Ovary (tissue), 7 donors: ENCODE measurements at regions not wholly inside any gene's neighbourhood (a gene's known extent, or its start where the extent isn't known, plus 50 kb on each side); places are given as distances from the start of the nearest gene placed in this dataset.

Experiments
- DNase-seq, 5 donors: peaks; one replicate each; pipeline ENCODE4 v3.0.0-alpha.2; 2019 to 2020
- H3K27ac ChIP-seq, 2 donors: fragments of 200-600 bp; one replicate each; pipeline versions ENCODE4 v1.5.1 to v1.8.0; 2019 to 2022
- H3K27me3 ChIP-seq: fragments of 200-600 bp; one replicate; pipeline ENCODE4 v1.8.0; 2022
- H3K36me3 ChIP-seq: fragments of 200-600 bp; sonication (generic); one replicate; pipeline ENCODE4 v1.5.1; 2019
- H3K4me1 ChIP-seq: one replicate; pipeline ENCODE4 v1.8.1; 2013; ENCODE audit warnings: mild to moderate bottlenecking, moderate library complexity; ENCODE audit not compliant: insufficient read depth
- H3K4me3 ChIP-seq: fragments of 200-600 bp; sonication (generic); one replicate; pipeline ENCODE4 v1.5.1; 2017
- H3K9me3 ChIP-seq, 2 donors: fragments of 200-600 bp in 1 of 2; sonication (generic) in 1 of 2; one replicate each; pipeline versions ENCODE4 v1.5.1 to v1.8.1; 2013 to 2019; ENCODE audit warnings: mild to moderate bottlenecking in 1 of 2, moderate library complexity in 1 of 2
- CTCF ChIP-seq, 3 donors: fragments of 450-650 bp in 2 of 3; fragments of 200-600 bp in 1 of 3; IDR thresholded peaks; one replicate each; pipeline versions ENCODE4 v1.5.1 to v1.8.0; 2016 to 2022; ENCODE audit warnings: antibody characterized with exemption in 3 of 3, mild to moderate bottlenecking in 1 of 3
- EP300 ChIP-seq: sonication (generic); formaldehyde crosslinking; IDR thresholded peaks from one replicate; pipeline ENCODE4 v1.6.1; 2017; ENCODE audit warnings: antibody characterized with exemption
- POLR2A ChIP-seq: fragments of 450-650 bp; IDR thresholded peaks from one replicate; pipeline ENCODE4 v1.6.1; 2017; ENCODE audit warnings: antibody characterized with exemption, mild to moderate bottlenecking, moderate library complexity
- WGBS, 3 donors: extraction: QIAGEN DNeasy Blood & Tissue Kit in 1 of 3; methylation state at CpG; one replicate each; pipeline versions ENCODE4 v1.1.5 to v1.1.7; 2013 to 2017; 5-methylcytosine and 5-hydroxymethylcytosine counted together
- intact Hi-C, 4 donors: fragments of 100-400 bp; cut with DNase I; formaldehyde crosslinking; loops; one replicate each; pipeline versions ENCODE4 v1.11.0 to v1.15.1; 2022 to 2023
- donor health status: DM: no; HTN: no; CAD: no; lungs with moderate emphysema.
- donor health status: DM: no; HTN: no; CAD: no.
- donor health status: Bipolar disorder and iron deficiency.
- donor health status: DM: no; HTN: no; CAD: no.
- donor health status: DM: yes; HTN: yes; CAD: no.

- no peaks in the 10 kb centered on the region for H3K9me3 ChIP-seq
- H3K4me1 ChIP-seq, result peaks cover 11% of the 10 kb centered on the region
- H3K27me3 ChIP-seq, result no peaks in the 10 kb centered on the region
- no peak overlapping the region for H3K4me3 ChIP-seq
- intact Hi-C loops, result no loop called here
- no peaks in the 10 kb centered on the region for H3K36me3 ChIP-seq
- 76 to 81% (median 80%) methylated on average over 8 of the region's 8 CpGs for WGBS, 3 donors
- DNase-seq, result no peak
- peak overlapping the region in 1 of 2 donors; percentile 64 for H3K27ac ChIP-seq
- TF ChIP-seq EP300, result no peak
- no peak for TF ChIP-seq POLR2A
- TF ChIP-seq CTCF (IDR thresholded peaks at IDR 0.05), result no peak
These were observed 125.9 kb downstream of the ZNF664 start for GRCh38 chr12:124098887-124099286.

GRCh38 chr12:124099661-124100060, 126.6 kb downstream of the ZNF664 start:
- Histone ChIP-seq H3K36me3 (no peaks in the 10 kb centered on the region), H3K9me3 (no peaks in the 10 kb centered on the region), H3K4me1 (peaks cover 11% of the 10 kb centered on the region), H3K27me3 (no peaks in the 10 kb centered on the region), H3K4me3 (no peak overlapping the region), H3K27ac (no peak overlapping the region)
- DNase-seq, result no peak
- intact Hi-C loops, result no loop called here
- 92 to 96% (median 93%) methylated on average over 16 of the region's 16 CpGs for WGBS, 3 donors
- no peak for TF ChIP-seq CTCF (IDR thresholded peaks at IDR 0.05)
- no peak for TF ChIP-seq POLR2A
- TF ChIP-seq EP300, result no peak

- H3K36me3 ChIP-seq, result no peaks in the 10 kb centered on the region
- H3K4me1 ChIP-seq, result peaks cover 11% of the 10 kb centered on the region
- 87 to 92% (median 89%) methylated on average over 26 of the region's 26 CpGs for WGBS, 3 donors
- intact Hi-C loops, result no loop called here
- H3K27ac ChIP-seq, result no peak overlapping the region
- no peaks in the 10 kb centered on the region for H3K9me3 ChIP-seq
- TF ChIP-seq CTCF (IDR thresholded peaks at IDR 0.05) (no peak), POLR2A (no peak), EP300 (no peak)
- no peaks in the 10 kb centered on the region for H3K27me3 ChIP-seq
- DNase-seq, result no peak
- H3K4me3 ChIP-seq, result no peak overlapping the region
These were observed 127.7 kb downstream of the ZNF664 start for GRCh38 chr12:124100572-124101178.

GRCh38 chr12:124105546-124105945, 132.5 kb downstream of the ZNF664 start:
- Histone ChIP-seq H3K4me3 (no peak overlapping the region), H3K36me3 (no peaks in the 10 kb centered on the region), H3K4me1 (no peaks in the 10 kb centered on the region), H3K9me3 (no peaks in the 10 kb centered on the region), H3K27ac (no peak overlapping the region), H3K27me3 (no peaks in the 10 kb centered on the region)
- intact Hi-C loops, result no loop called here
- no peak for TF ChIP-seq POLR2A
- no peak for TF ChIP-seq CTCF (IDR thresholded peaks at IDR 0.05)
- no peak for TF ChIP-seq EP300
- WGBS, 3 donors, result 90 to 91% (median 90%) methylated on average over 14 of the region's 14 CpGs
- DNase-seq, result no peak
